ENCODE measurements at regions not wholly inside any gene's neighbourhood (a gene's known extent, or its start where the extent isn't known, plus 50 kb on each side); places are given as distances from the start of the nearest gene placed in this dataset.
"Not testable (repeated sequence)": the region's sequence is repeated elsewhere in the genome, so short reads cannot be mapped to it uniquely, and the experiment has no call there.

DNA sequence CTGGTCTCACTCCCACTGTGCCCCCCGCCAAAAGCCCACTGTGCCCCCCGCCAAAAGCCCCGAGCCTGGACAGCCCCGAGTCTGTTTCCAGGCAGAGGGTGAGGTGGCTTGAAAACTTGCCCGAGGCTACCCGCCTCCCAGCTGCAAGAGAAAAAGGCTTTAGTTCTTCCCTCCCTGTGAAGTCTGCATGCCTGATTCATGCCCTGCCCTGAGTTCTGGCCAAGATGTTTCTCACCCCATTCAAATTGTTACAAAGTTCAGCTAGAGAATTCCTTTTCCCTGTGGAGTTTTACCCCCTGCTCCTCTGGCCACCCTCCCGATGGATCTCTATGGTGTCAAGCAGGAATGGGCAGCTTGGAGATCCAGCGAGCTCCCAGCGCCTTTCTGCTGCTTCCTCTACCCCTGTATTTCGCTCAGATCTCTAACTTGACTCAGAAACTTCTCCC, 298.8 kb upstream of the MAP3K7 start:
- no peak for DNase-seq

DNA sequence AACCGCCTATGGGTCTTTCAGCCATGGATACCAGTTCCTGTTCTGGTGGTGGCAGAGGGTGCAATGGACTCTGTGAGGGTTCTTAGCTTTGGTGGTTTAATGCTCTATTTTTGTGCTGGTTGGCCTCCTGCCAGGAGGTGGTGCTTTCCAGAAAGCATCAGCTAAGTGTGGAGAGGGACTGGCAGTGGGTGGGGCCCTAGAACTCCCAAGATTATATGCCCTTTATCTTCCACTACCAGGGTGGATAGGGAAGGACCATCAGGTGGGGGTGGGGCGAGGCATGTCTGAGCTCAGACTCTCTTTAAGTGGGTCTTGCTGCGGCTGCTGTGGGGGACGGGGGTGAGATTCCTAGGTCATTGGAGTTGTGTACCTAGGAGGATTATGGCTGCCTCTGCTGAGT, 298.3 kb upstream of the MAP3K7 start:
- DNase-seq = not testable (repeated sequence)

DNA sequence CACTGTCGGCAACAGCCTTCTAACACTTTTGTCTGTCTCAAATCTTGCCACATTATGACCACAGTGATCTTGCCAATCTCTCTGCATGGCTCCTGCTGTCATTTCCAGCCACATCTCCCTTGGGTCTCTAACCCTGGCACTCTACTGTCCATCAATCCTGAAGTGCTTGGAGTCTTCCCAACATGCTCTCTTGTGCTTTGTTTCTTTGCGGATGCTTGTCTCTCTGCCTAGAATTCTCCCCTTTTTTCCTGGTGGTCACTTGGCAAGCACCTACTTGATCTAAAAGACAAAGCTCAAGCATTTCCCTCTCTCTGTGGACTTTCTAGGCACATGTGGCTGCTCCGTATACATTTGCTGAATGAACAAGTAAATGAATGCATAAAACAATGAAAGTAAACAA, 290.7 kb upstream of the MAP3K7 start:
- DNase-seq = no peak

DNA sequence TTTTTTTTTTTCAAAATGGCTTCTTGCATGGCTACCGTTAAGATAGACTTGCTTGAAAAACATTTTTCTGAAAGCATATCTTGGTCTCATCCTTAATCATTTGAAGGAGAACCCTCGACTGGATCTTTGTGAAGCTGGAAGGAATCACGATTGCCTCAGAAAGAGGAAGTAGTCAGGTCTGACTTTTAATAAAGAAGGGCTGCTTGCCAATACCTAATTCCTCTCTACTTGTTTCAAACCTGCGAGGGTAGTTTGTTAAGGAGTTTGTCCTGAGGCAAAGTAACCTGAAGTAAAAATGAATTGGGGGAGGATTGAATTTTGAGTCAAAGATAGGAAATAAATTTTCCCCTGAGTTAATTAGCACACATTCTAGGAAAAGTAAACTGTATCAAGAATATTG, 288.1 kb upstream of the MAP3K7 start:
- no peak for DNase-seq

DNA sequence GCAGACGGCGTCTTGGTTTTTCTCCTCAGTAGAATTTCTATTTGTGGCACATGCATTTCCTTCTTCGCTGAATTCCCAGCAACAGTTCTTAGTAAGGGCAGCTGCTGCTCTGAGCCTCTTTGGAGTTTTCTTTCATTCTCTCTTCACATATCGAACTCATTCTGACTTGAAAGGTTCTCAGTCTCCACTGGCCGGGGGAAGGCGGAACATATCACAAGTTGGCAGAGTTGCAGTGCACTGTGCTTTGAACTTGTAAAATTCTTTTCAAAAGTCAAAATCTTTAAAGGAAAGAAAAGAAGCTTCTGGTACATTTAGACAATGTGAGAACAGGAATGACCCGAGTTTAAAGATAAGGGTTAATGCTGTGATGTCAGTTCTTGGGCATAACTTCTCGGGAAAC, 286.1 kb upstream of the MAP3K7 start:
- DNase-seq = no peak

DNA sequence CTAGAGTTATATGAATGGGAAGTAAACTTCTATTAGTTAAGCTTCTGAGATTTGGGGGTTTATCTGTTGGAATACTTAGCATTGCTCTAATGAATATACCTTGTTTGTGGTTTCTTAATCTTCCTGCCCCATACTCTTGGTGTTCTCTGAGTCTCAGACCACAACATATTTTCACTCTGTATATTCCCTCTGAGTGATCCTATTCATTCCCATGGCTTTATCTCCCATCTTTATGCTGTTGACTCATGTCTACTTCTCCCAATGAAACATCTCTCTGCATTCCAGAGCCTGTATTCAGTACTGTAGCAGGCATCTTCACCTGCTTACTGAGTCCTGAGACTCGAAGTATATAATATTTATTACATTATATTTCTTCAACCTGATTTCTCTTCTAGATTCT, 283.7 kb upstream of the MAP3K7 start:
- DNase-seq = no peak

DNA sequence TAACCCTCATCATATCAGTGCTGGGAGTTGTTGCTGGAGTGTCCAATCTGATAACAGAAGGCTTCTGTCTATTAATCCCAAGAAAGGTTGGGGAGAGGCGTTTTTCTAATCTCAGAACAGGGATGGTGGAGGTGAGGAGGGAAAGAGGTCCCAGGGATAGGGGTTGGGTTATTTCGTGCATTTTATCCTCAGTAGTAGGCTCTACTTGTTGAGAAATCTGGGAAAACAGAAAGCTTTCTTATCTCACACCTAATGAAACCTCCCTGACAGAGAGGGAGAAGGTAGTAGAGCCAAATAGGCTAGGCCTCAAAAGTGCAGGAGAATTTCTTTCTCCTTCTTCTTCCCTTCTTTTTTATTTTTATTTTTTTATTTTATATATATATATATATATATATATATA, 281.8 kb upstream of the MAP3K7 start:
- DNase-seq = no peak

DNA sequence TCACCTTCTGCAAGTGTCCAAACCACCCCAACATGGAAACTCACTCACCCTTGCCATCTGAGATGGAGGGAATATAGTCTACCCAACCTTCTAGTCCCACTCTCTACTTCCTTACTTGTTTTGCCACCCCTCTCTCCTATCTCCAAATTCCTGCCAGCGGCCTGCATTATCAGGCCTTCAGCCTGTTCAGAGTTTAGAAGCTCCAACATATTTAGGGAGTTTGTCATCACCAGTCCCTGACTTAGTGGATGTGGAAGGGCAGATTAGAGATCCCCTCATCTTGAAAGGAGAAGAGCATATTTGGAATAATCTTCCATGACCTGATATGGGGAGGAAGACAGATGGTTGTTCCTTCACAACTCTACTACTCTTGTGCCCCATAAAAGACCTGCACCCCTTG, 281.4 kb upstream of the MAP3K7 start:
- DNase-seq = no peak

DNA sequence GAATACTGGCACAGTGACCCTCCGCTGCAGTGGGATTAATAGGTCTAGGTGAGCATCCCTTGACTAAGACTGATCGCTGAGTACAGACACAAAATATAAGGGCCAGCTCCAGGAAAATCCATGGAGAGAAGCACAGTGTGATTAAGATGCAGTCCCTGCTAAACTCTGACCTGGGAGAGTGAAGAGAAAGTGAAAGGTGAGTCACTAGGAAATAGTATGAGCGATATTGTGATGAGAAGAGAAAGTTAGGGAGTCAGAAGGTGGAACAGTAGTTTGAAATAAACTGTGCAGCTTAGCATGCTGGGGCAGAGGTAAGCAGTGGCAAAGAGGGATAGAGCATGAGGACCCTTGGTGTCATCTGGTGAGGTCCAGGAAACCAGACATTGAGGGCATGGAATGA, 278.6 kb upstream of the MAP3K7 start:
- no peak for DNase-seq

DNA sequence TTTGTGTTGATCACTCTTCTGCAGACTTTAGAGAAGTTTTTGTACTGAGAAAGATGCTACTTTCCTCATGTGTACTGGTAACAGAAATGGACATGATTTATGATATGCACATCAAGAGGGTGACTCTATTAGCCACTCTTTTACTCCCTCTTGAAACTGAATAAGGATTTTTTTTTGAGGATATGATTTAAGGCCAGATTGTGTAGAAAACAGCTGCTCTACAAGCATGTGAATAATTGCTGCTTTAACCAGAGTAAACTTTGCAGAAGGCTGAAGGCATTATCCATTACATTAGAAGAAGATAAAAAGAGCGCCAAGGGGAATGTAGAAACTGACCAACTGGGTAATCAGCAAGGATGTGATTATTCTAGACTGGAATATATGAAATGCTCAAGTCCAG, 276.2 kb upstream of the MAP3K7 start:
- no peak for DNase-seq

DNA sequence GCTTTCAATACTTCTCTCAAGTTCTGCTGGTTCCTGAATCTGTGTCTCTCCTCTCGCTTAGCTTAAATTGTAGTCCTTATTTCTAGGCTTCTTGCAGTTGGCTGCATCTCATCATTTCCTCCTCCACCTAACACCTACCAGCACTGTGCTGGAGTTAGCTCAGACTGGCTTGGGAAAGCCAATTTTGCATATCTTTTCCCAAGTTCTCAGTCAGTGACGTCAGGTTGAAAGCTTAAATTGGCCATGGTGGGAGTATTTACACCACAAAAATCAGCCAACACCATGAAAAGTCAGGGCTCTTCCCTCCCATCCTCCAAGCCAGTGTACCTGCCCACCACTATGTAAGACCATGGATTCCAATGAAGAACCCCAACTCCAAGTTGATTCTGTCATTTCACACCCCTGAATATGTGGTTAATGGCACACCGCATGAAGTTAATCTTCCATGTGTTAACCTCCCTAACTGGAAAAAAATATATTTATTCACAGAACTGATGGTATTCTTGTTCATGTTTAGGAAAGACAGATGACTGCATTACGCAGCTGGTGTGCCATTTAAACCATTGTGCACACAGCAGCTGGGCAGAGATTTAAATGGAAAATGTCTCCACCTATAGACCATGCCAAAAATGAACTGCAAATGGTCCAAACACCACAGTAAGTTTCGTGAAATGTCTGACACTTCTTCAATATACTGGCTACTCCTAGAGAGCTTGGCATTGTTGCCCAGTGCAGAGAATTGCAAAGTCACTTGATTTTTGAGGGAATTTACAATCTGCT, 274.1 kb upstream of the MAP3K7 start:
- no peak for DNase-seq

DNA sequence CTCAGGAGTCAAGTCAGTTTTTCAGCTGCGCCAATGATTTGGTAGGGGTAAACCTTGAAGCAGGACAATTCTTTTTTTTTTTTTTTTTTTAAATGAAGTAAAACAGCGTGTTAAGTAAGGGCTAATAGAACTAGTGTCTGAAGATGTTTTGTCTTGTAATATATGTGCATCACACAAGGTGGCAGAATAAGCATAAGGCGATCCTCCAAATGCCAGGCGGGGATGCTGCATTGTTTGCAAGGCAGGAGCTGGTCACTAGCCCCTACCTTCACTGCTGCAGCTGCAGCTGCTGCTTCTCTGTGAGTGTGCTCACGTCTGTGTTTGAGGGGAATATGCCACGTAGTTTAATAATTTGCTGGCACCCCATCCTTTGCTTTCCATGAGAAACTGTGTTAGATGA, 272.7 kb upstream of the MAP3K7 start:
- no peak for DNase-seq

DNA sequence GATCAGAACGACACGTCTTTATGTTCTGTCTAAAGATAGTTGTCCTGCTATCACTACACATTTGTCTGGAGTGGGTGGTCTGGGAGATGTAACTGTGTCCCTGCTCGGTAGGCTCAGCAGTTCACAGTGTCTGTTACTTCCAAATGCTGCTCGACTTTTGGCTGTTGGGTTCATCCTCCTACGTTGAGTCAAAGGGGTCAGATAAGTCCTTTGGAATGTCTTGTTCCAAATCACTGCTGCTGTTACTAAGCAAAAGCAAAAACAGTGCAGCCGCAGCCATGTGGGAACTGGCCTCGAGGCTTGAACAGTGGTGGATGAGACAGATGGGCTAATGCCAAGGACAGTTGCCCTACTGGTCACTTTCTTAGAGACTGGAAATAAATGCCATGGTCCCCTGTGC, 272.2 kb upstream of the MAP3K7 start:
- DNase-seq = no peak

DNA sequence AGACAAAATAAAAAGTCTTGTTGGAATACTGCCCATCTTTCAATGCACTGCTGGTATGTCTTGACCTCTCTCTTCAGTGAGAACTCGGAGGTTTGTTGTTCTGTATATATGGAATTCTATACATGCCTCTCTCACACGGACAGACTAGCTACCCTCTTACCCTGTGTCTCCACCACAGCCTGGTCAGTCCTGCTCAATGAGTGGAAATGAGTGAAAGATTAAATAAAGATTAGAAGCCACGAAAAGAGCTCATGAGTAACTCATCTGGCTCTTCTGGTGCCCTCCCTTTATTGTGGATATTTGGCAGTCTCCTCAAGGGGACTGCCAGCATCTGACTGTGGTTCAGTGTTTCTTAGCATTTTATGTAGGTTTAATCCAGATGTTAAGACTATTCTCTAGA, 262.8 kb upstream of the MAP3K7 start:
- DNase-seq = no peak

DNA sequence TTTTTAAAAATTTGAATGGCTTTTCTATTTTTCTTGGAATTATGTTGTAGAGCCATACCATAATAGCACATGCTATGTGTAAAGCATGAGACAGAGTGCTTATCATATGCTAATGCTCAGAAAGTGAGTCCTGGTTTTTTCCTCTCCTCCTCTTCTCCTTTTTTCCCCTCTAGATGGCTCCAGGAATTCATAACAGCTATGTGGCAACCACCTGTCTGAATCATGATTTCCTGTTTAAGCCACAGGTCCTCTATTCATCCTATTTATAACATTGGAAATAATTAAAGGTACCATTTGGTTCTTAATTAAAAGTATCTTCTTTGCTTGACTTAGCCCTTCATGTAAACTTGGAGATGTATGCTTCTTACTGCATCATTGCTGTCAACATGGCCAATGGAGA, 260.0 kb upstream of the MAP3K7 start:
- DNase-seq = no peak

DNA sequence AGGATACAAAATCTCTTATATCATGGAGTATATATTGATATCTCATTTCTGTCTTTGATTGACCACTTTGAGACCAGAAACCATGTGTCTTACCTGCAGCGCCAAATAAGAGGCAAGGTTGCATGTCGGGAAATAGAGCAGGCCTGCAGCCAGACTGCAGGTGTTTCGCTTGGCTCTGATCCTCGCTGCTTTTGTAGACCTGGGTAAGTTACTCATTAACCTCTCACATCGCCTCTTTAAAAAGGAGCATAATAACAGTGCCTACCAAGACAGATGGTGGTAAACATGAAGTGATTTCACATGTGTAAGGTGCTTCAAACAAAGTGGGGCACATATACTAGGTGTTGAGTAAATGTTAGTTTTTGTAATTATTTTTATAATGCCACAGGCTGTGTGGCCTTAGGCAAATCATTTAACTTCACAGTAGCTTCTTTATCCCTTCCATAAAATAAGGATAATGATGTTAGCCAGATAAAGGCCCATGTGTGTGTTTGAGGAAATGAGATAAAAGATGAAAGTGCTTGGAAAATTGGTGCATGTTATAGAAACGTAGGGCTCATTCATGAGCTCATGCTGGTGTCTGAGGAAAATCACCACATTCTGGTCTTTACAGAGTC, 248.8 kb upstream of the MAP3K7 start:
- no peak for DNase-seq

DNA sequence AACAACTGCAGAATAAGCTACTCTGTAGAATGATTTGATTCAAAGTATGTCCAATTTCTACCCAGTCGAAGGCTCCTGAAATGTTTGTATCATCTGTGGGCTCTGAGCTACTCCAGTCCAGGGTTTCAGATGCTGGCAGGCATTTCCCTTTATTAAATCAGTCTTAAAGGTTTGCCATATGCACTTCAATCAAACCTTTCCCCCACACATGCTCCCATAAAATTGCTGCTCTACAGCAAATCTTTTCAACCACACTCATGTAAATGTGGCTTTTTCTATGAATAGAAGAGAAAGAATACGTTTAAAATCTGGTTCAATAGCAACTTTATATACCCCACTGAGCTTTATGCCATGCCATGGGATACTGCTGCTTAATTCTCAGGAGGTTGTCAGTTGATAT, 242.4 kb upstream of the MAP3K7 start:
- DNase-seq = no peak

DNA sequence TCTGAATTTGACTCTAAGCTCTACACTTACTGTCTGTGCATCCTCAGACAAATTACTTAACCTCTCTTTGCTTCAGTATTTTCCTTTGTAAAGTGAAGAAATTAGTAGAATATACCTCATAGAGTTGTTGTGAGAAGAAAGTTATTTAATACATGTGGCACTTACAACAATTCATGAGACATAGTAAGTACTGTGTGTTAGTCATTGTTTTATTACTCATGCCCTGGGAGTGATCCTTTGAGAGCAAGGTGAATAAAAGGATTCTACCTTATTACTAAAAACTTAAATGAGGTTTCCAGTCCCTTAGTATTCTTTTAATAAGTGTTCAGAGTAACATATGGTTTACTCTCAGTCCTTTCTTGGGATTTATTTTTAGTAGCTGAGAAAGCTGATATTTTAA, 233.6 kb upstream of the MAP3K7 start:
- no peak for DNase-seq

DNA sequence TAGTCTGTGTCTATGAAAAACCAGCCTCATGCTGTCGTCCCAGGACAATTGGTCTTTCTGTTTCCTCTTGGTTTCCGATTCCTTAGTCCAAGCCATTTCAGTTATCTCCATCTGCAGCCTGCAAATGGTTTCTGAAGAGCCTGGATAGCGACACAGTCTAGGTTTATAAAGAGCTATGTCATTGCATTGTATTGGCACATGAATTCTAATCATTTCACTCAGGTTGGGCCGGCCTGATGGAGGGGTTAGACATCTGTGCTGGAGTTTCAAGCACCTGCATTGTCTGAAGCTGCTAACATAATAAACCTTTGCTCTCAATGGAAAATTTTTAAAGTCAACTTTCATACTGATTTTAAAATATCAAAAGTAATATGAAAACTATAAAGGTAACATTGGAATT, 232.6 kb upstream of the MAP3K7 start:
- no peak for DNase-seq

DNA sequence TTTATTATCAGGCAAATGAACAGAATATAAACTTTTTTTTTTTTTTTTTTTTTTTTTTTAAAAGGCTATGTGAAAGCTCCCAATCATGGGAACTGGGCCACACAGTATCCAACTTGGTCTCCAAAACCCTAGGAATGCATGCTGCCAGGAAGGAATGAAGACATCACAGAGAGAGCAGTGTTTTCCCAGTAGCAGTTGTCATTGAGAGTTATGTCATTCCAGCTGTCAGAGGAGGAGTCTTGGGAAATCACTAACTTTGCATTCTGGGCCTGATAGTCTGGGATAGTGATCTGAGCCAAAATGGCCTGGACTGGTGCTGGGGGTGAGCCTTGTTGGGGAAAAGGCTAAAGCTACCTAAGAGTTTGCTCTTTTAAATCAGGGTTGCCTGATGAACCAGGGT, 231.3 kb upstream of the MAP3K7 start:
- DNase-seq = peak; percentile 31

DNA sequence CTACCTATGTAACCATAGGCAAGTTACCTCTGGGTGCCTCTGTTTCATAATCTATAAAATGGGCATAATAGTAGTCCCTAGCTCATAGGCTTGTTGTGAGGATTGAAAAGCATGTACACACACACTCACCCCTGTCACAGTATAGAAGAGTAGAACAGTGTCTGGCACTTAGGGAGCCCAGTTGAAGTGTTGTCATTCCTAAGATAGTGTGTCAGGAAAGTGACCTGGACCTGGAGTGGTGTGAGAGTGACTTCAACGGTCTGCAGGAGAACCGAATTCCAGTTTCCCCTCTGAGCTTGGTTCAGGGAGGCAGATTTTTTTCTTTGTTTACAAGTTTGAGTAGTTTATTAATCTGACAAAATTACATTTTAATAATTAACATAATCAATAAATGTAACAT, 229.9 kb upstream of the MAP3K7 start:
- DNase-seq = no peak

DNA sequence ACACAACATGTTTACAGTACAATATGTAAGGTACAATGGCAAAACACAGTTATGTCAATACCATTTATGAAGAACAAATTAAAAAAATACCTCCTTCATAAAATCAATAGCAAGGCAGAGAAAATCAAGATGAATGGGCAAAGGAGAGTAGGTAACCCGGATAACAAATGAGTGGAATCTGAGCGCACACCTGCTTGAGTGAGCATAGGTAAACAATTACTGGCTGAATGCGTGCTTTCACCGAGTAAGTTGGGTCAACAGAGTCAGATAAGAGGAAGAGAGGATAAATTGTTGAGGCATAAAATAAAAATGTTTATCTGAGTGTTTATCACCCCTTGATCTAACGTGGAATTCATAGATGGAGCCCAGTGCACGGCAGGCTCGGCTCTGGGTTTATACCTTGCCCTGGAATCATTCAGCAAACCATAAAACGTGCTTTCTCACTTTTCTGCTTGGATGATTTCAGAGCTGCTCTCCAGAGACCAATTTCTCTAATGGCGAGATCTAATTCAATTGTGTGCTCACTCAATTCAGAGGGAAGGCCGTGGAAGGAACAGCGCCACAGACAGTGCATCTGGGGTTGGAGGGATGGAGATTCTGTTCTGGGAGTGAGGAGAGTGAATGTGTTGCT, 224.8 kb upstream of the MAP3K7 start:
- DNase-seq = no peak

DNA sequence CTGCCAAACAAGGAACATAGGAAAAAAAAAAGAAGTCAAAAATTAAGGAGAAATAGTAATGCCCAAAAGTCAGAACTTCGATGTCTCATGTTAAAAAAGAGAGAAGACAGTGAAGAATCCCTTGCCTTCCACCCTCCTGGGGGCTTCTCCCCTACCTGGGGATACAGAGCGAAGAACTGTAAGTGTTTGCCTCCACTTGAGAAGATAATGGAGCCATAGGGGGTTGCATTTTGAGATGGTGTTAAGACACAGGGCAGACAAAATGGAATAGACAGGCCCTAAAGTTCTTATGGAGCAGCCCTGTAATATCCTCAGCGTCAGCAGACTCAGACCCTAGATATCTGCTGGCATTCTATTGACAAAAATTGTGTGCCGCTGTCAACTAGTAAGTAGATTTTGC, 222.2 kb upstream of the MAP3K7 start:
- no peak for DNase-seq

Data from left hindlimb (tissue), 1 donor.